Mammary epithelial cell (primary cell): ENCODE measurements at regions not wholly inside any gene's neighbourhood (a gene's known extent, or its start where the extent isn't known, plus 50 kb on each side); places are given as distances from the start of the nearest gene placed in this dataset.

Experiments used
- EZH2 ChIP-seq: IDR thresholded peaks from 2 replicates; pipeline ENCODE4 v1.6.1; 2012; ENCODE audit warnings: low read length, inconsistent platforms, borderline replicate concordance
- TF ChIP-seq, protein P1 (sequence below), 2 donors: IDR thresholded peaks in 1 of 2; conservative IDR thresholded peaks in 1 of 2; 2 replicates each; pipeline ENCODE4 v1.5.1; 2011 to 2012; ENCODE audit warnings: inconsistent platforms in 2 of 2, low read length in 2 of 2, mild to moderate bottlenecking in 2 of 2, control low read depth in 1 of 2, low read depth in 1 of 2; ENCODE audit not compliant: insufficient read depth in 1 of 2; ENCODE audit errors: extremely low read depth in 1 of 2

DNA sequence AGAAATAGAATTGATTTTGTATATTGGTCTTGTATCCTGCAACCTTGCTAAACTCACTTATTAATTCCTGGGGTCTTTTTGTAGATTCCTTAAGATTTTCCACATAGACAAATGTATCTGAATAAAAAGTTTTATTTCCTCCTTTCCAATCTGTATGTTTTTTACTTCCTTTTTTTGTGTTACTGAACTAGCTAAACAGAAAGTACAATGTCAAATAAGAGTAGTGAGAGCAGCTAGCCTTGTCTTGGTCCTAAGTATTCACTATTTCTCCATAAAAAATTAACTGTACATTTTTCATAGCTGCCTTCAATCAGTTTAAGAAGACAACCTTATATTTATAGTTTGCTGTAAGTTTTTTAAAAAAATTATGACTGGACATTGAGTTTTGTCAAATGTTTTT, 74.9 kb downstream of the FASLG start:
- TF ChIP-seq, protein P1, sequence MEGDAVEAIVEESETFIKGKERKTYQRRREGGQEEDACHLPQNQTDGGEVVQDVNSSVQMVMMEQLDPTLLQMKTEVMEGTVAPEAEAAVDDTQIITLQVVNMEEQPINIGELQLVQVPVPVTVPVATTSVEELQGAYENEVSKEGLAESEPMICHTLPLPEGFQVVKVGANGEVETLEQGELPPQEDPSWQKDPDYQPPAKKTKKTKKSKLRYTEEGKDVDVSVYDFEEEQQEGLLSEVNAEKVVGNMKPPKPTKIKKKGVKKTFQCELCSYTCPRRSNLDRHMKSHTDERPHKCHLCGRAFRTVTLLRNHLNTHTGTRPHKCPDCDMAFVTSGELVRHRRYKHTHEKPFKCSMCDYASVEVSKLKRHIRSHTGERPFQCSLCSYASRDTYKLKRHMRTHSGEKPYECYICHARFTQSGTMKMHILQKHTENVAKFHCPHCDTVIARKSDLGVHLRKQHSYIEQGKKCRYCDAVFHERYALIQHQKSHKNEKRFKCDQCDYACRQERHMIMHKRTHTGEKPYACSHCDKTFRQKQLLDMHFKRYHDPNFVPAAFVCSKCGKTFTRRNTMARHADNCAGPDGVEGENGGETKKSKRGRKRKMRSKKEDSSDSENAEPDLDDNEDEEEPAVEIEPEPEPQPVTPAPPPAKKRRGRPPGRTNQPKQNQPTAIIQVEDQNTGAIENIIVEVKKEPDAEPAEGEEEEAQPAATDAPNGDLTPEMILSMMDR (conservative IDR thresholded peaks at IDR 0.05 in 1 of 2, IDR thresholded peaks at IDR 0.05 in 1 of 2; ENCODE audit: extremely low read depth in 1 of 2, insufficient read depth in 1 of 2, low read depth in 1 of 2, low read length in 2 of 2) = no peak
- TF ChIP-seq EZH2 = no peak
